Parathyroid adenoma (tissue), 2 donors: ENCODE measurements at regions not wholly inside any gene's neighbourhood (a gene's known extent, or its start where the extent isn't known, plus 50 kb on each side); places are given as distances from the start of the nearest gene placed in this dataset.
A peak's percentile ranks its signal among the peaks of the same experiment; 100 is the strongest.

Experiments
- H2AFZ ChIP-seq: fragments of 300-600 bp; sonication (generic); one replicate; pipeline ENCODE4 v1.7.0; 2017; ENCODE audit warnings: antibody characterized with exemption, mild to moderate bottlenecking
- H3K27ac ChIP-seq: fragments of 300-600 bp; sonication (generic); one replicate; pipeline ENCODE4 v1.7.0; 2017
- H3K27me3 ChIP-seq: fragments of 300-600 bp; sonication (generic); one replicate; pipeline ENCODE4 v1.7.0; 2017; ENCODE audit warnings: low read length; ENCODE audit not compliant: control insufficient read depth, insufficient read depth
- H3K36me3 ChIP-seq: fragments of 300-600 bp; sonication (generic); one replicate; pipeline ENCODE4 v1.7.0; 2017; ENCODE audit warnings: low read length; ENCODE audit not compliant: control insufficient read depth, insufficient read depth
- H3K4me1 ChIP-seq: fragments of 300-600 bp; sonication (generic); one replicate; pipeline ENCODE4 v1.7.0; 2017; ENCODE audit warnings: control low read depth
- H3K4me2 ChIP-seq: fragments of 300-600 bp; sonication (generic); one replicate; pipeline ENCODE4 v1.7.0; 2017; ENCODE audit warnings: low read length
- H3K4me3 ChIP-seq: fragments of 300-600 bp; sonication (generic); one replicate; pipeline ENCODE4 v1.7.0; 2017; ENCODE audit warnings: low read depth, low read length
- H3K79me2 ChIP-seq: fragments of 300-600 bp; sonication (generic); one replicate; pipeline ENCODE4 v1.7.0; 2017; ENCODE audit warnings: control low read depth
- H3K9ac ChIP-seq: fragments of 300-600 bp; sonication (generic); one replicate; pipeline ENCODE4 v1.7.0; 2017; ENCODE audit warnings: mild to moderate bottlenecking
- H3K9me3 ChIP-seq: fragments of 300-600 bp; sonication (generic); one replicate; pipeline ENCODE4 v1.7.0; 2017; ENCODE audit warnings: low read length; ENCODE audit not compliant: control insufficient read depth
- CTCF ChIP-seq: fragments of 300-600 bp; sonication (generic); IDR thresholded peaks from one replicate; pipeline ENCODE4 v1.7.0; 2017; ENCODE audit warnings: antibody characterized with exemption, mild to moderate bottlenecking
- donor health status: primary hyperparathyroidism.

DNA sequence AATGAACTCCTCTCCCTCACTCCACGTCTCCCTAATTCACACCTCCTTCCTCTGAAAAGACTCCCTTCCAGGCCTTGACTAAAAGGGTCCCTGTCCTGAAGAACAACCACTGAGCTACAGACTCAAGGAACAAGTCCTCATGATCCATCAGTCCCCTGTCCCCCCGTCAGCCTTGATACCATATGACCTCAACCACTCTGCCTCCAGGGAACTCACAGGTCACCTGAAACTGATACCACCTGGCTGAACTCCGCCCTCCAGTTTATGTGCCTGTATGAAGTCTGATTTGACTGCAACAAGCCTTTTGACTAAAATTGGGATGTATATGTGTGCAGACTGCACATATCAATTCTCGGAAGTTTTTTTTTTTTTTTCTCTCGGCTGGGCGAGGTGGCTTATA lies 88.7 kb downstream of the UGCG start:
- Histone ChIP-seq H3K9ac (no peak overlapping the region), H2AFZ (no peak overlapping the region), H3K4me1 (no peaks in the 10 kb centered on the region), H3K4me2 (no peak overlapping the region), H3K9me3 (no peaks in the 10 kb centered on the region), H3K27me3 (no peaks in the 10 kb centered on the region), H3K79me2 (no peaks in the 10 kb centered on the region), H3K36me3 (no peaks in the 10 kb centered on the region), H3K27ac (peak overlapping the region; percentile 26), H3K4me3 (no peak overlapping the region)
- TF ChIP-seq CTCF: no peak

DNA sequence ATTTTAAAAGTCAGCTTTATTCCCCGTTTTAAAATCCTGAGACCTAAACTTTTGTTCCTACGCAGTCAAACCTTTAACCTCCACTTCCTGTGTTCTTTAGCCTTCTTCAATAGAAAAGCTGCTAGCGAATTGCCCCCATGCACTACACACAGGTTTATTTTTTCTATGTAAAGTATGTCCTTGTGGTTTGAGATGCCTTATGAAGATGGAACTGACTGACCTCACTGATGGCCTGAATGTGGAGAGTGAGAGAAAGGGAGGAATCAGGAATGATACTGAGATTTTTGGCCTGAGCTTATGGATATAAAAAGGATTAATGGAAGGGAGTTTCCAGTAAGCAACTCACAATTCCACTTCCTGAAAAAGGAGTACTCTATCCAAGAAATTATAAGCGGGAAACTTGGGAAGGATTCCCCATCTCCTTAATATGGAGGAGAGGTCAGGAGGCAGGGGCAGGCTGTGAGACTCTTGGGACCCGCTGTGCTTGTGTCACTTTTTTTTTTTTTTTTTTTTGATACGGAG lies 89.5 kb downstream of the UGCG start:
- no peaks in the 10 kb centered on the region for H3K79me2 ChIP-seq
- no peaks in the 10 kb centered on the region for H3K27me3 ChIP-seq
- no peak overlapping the region for H2AFZ ChIP-seq
- no peaks in the 10 kb centered on the region for H3K36me3 ChIP-seq
- H3K9ac ChIP-seq: no peak overlapping the region
- H3K4me2 ChIP-seq: no peak overlapping the region
- peak overlapping the region; percentile 26 for H3K27ac ChIP-seq
- no peak overlapping the region for H3K4me3 ChIP-seq
- TF ChIP-seq CTCF: no peak
- no peaks in the 10 kb centered on the region for H3K4me1 ChIP-seq
- H3K9me3 ChIP-seq: no peaks in the 10 kb centered on the region
